GM20000 (cell line): ENCODE measurements at regions not wholly inside any gene's neighbourhood (a gene's known extent, or its start where the extent isn't known, plus 50 kb on each side); places are given as distances from the start of the nearest gene placed in this dataset.

Experiments used
- DNase-seq: peaks from one replicate; pipeline ENCODE4 v3.0.0; 2012; ENCODE audit warnings: low spot score
- CTCF ChIP-seq: IDR thresholded peaks from 2 replicates; pipeline ENCODE4 v1.5.1; 2012; ENCODE audit warnings: mild to moderate bottlenecking, control low read depth; ENCODE audit errors: extremely low read depth, missing control alignments

DNA sequence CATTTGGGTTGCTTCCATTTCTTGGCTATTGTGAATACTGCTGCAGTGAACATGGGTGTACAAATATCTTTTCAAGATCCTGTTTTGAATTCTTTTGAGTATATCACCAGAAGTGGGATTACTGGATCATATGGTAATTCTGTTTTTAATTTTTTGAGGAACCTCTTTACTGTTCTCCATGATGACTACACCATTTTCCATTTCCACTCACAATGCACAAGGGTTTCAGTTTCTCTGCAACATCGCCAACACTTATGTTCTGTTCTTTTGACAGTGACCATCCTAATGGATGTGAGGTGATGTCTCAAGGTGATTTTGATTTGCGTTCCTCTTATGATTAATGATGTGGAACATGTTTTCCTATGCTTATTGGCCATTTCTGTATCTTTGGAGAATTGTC lies 214.4 kb upstream of the ZFP64 start:
- no peak for TF ChIP-seq CTCF

GRCh38 chr20:52405417-52405816 lies 213.8 kb upstream of the ZFP64 start:
- TF ChIP-seq CTCF, result no peak
- no peak for DNase-seq

More for the DNA sequence above, 214.4 kb upstream of the ZFP64 start:
- no peak for DNase-seq

- no peak for DNase-seq
- TF ChIP-seq CTCF, result no peak
These were observed 213.1 kb upstream of the ZFP64 start for GRCh38 chr20:52404671-52405070.

DNA sequence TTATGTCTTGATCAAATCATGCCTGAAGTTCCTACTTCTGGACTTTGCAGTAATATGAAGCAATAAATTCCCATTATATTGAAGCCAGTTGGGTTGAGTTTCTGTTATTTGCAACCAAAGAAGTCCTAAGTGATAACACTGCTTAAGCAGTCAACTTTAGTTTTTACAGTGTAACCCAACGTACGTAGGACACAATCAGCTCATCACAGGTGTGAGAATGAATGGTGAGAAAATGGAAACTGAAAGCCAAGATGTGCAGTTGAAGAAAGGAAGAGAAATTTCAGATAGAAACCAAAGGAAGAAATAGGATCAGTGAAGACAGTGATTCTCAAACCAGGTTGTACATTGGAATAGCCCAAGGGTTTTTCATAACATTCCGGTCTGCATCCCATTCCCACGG lies 211.4 kb upstream of the ZFP64 start:
- DNase-seq, result no peak
- no peak for TF ChIP-seq CTCF

DNA sequence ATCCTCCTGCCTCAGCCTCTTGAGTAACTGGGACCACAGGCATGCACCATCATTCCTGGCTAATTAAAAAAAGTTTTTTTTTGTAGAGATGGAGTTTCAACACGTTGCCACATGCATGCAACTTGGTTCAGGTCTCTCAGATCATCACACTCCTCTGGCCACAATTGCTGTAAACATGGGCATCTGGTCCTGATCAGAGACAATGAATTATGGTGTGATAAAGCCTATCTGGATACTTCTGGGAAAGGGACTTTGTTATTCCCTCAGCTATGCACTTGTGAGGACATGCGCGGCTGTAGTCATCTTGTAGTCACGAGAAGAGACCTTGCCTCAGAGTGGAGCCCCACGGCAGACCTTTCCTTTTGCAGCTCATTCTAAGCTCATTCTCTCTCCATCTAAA lies 210.9 kb upstream of the ZFP64 start:
- no peak for TF ChIP-seq CTCF
- DNase-seq, result no peak

DNA sequence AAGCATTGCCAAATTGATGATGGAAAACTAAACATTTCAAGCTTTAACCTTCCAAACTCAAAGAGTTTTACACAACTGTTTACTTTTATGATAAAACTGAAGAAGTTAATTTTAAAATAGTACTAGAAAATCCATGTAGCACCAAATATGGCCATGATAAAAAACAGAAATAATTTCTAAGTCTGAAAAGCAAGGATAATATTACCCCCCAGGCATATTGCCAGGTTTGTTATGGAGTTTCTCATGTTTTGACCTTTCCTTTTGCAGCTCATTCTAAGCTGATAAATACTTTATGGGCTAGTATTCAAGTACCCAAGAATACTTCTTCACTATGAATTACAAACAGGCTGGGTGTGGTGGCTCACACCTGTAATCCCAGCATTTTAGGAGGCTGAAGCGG lies 209.9 kb upstream of the ZFP64 start:
- no peak for DNase-seq
- no peak for TF ChIP-seq CTCF

DNA sequence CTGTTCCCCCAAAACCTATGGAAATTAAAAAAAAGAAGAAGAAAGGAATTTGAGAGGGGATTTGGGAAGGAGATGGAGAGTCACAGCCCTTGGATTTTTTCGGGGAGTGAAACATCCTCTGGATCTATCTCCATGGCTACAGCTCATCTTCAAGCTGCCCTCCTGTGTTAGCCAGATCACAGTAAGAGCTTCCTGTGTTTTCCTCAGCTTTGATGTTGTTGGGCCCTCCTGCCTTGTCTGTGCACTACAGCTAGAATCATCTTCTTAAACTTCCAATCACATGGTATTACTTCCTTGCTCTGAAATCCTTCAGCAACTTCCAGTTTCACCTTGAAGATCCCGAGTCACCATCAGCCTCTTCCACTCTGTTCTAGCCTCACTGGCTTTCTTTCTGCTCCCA lies 207.8 kb upstream of the ZFP64 start:
- TF ChIP-seq CTCF, result no peak
- no peak for DNase-seq

- no peak for DNase-seq
- no peak for TF ChIP-seq CTCF
These were observed 198.0 kb upstream of the ZFP64 start for GRCh38 chr20:52389606-52390005.
